GM19395 (cell line): ENCODE measurements at regions not wholly inside any gene's neighbourhood (a gene's known extent, or its start where the extent isn't known, plus 50 kb on each side); places are given as distances from the start of the nearest gene placed in this dataset.
"Not testable (repeated sequence)": the region's sequence is repeated elsewhere in the genome, so short reads cannot be mapped to it uniquely, and the experiment has no call there.

ENCODE experiments used
- ATAC-seq: cut with Tn5 transposase; IDR thresholded peaks from one replicate; pipeline ENCODE4 v1.9.1; 2021; ENCODE audit warnings: mild to moderate bottlenecking, moderate library complexity; ENCODE audit not compliant: unreplicated experiment

- ATAC-seq, result no peak
Measured at GRCh38 chr6:78639111-78640110, 227.9 kb upstream of the IRAK1BP1 start.

- not testable (repeated sequence) for ATAC-seq
Measured at GRCh38 chr6:78643976-78644375, 223.4 kb upstream of the IRAK1BP1 start.

DNA sequence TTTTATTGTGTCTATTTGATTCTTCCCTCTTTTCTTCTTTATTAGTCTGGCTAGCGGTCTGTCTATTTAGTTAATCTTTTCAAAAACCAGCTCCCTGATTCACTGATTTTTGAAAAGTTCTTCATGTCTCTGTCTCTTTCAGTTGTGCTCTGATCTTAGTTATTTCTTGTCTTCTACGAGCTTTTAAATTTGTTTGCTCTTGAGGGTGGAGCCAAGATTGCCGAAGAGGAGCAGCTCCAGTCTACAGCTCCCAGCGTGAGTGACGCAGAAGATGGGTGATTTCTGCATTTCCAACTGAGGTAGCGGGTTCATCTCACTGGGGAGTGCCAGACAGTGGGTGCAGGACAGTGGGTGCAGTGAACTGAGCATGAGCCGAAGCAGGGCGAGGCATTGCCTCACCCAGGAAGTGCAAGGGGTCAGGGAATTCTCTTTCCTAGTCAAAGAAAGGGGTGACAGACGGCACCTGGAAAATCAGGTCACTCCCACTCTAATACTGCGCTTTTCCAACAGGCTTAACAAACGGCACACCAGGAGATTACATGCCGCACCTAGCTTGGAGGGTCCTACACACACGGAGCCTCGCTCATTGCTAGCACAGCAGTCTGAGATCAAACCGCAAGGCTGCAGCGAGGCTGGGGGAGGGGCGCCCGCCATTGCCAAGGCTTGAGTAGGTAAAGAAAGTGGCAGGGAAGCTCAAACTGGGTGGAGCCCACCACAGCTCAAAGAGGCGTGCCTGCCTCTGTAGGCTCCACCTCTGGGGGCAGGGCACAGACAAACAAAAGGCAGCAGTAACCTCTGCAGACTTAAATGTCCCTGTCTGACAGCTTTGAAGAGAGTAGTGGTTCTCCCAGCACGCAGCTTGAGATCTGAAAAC, 220.6 kb upstream of the IRAK1BP1 start:
- not testable (repeated sequence) for ATAC-seq

DNA sequence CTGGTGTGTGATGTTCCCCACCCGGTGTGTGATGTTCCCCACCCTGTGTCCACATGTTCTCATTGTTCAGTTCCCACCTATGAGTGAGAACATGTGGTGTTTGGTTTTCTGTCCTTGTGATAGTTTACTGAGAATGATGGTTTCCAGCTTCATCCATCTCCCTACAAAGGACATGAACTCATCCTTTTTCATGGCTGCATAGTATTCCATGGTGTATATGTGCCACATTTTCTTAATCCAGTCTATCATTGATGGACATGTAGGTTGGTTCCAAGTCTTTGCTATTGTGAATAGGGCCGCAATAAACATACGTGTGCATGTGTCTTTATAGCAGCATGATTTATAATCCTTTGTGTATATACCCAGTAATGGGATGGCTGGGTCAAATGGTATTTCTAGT, 201.5 kb upstream of the IRAK1BP1 start:
- not testable (repeated sequence) for ATAC-seq

DNA sequence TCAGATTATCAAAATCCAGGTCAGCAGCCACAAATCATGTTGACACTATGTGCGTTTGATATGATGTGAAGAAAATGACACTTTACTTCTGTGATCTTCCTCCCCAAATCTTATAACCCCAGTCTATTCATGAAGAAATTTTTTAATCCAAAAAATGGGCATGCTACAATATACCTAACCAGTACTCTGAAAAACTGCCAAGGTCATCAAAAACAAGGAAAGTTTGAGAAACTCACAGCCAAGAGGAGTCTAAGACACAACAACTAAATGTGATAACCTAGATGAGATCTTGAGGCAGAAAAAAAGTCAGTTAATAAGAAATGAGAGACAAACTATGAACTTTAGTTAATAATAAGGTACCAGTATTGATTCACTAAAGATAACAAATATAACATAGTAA, 200.6 kb upstream of the IRAK1BP1 start:
- no peak for ATAC-seq

DNA sequence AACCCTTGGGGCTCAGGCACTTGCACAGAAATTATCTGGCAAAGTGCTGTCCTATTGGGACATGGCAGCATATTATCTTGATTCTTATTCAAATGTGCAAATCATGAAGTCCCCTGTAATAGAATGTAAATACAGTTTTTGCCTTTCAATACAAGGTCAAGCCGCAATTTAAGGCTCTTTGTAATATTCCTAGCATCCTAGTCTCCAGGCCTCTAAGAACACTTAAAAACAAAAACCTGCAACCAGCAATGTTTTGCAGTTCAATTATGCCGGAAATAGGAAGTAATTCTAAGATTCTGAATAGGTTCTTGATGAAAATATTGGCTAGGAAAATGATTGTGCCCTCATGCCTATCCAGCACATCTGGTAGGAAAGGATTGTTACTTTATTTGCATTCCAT, 197.2 kb upstream of the IRAK1BP1 start:
- no peak for ATAC-seq

DNA sequence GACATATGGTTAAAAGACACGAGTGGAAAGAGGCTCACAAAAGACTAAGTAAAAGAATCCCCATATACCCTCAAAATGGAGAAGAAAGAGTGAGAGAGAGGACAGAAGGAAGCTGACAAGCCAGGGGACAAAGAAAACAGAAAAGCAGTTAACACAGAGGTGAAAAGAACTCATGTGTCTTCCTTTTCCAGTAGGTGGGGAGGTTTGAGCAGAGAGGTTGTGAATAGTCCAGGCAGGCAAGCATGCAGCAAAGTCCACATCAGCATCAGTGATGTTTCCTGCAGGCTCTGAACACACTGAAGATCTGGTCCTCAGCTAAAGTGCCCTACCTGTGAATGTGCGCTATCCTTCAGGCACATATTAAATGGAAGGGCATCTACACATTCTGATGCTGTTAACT, 196.5 kb upstream of the IRAK1BP1 start:
- ATAC-seq, result no peak

DNA sequence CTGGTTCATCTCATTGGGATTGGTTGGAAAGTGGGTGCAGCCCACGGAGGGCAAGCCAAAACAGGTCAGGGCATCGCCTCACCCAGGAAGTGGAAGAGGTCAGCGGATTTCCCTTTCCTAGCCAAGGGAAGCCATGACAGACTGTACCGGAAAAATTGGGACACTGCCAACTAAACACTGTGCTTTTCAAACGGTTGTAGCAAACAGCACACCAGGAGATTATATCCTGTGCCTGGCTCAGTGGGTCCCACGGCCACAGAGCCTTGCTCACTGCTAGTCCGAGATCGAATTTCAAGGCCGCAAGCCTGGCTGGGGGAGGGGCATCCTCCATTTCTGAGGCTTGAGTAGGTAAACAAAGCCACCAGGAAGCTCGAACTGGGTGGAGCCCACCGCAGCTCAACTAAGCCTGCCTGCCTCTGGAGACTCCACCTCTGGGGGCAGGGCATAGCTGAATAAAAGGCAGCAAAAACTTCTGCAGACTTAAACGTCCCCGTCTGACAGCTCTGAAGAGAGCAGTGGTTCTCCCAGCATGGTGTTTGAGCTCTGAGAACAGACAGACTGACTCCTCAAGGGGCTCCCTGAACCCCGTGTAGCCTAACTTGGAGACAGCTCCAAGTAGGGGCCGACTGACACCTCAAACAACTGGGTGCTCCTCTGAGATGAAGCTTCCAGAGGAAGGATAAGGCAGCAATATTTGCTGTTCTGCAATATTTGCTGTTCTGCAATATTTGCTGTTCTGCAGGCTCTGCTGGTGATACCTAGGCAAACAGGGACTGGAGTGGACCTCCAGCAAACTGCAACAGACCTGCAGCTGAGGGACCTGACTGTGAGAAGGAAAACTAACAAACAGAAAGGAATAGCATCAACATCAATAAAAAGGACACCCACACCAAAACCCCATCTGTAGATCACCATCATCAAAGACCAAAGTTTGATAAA, 191.0 kb upstream of the IRAK1BP1 start:
- not testable (repeated sequence) for ATAC-seq

DNA sequence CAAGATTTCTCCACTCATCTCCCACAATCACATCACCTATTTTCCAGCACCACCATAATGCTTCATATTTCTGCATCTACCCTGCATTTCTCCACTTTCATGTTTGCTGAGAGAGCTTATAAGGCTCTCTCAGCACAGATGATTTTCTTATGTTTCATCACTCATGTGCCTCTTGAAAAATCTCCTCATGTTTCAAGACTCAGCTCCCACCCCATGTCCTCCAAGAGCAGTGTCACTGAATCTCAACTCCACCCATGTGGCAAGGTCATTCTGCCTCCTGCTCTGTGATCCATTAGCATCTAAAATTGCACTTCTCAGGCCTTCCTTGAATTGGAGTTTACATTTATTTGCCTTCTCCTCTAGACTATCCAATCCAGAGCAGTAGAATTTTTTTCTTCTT, 178.7 kb upstream of the IRAK1BP1 start:
- ATAC-seq, result no peak

GRCh38 chr6:78693835-78694234, 173.5 kb upstream of the IRAK1BP1 start:
- ATAC-seq, result no peak

DNA sequence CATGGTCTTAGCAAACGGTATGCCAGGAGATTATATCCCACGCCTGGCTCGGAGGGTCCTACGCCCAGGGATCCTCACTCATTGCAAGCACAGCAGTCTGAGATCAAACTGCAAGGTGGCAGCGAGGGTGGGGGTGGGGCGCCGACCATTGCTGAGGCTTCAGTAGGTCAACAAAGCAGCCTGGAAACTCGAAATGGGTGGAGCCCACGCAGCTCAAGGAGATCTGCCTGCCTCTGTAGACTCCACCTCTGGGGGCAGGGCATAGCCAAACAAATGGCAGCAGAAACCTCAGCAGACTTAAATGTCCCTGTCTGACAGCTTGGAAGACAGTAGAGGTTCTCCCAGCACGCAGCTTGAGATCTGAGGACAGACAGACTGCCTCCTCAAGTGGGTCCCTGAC, 172.7 kb upstream of the IRAK1BP1 start:
- not testable (repeated sequence) for ATAC-seq

DNA sequence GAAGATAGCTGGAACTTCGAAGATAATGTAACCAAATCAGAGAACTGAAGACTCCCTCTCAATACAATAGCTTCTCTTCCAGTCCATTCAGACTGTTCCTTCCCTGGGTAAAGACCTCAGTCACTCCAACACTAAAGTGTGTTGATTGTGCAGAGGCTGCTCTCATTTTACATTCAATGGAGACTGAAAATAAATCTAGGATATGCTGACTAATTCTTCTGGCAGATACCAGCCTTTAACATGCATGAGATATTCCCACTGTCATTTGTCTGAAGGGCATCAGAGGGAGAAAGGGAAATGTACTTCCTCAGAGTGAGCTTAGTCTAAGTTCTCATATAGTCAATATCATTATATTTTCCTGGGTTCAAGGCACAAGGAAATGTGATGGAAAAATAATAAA, 166.4 kb upstream of the IRAK1BP1 start:
- ATAC-seq, result no peak

DNA sequence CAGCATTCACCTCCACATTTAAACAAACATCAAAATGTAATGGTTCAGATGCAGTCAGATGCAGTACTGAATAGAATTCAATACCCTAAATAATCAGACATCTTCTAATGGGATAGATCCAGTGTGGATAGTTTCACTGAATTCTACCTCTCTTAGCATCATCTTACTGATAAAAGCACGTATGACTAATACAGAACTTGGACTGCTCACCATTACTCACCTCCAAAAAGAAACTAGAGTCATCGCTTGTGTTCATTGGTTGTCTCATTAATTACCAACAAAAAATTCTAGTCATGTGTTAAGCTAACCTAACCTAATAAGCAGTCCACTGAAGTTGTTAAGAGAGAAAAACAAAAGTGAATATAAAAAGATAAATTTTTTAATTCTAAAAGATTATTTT, 165.9 kb upstream of the IRAK1BP1 start:
- no peak for ATAC-seq

DNA sequence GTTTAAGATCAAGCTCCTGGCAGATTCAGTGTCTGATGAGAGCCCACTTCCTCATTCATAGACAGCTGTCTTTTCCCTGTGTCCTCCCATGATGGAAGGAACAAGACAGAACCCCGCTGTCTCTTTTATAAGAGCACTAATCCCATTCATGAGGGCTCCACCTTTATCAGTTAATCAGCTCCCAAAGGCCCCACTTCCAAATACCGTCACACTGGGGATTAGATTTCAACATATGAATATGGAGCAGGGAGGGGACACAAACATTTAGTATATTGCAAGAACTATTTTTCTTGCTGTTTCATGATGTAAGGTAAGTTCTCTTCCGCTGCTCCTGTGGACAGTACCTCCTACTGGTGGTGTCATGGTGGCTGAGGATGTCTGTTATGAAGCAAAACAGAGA, 158.3 kb upstream of the IRAK1BP1 start:
- no peak for ATAC-seq

DNA sequence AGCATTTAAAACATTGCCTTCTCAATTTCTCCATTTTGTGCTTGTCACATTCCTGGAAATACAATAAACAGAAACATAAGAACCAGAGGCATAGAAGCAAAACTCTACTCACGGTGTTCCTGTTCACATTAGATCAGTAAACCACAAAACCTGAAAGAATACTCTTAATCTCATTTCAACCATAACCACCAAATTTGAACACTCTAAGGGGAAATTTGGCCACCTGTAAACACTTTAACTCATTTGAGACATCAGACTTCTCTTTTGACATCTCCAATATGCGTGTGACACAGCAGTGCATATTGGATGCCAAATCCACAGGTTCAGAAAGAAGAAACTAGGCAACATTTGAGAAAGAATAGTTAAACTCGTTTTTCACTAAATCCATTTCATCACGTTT, 153.8 kb upstream of the IRAK1BP1 start:
- no peak for ATAC-seq

DNA sequence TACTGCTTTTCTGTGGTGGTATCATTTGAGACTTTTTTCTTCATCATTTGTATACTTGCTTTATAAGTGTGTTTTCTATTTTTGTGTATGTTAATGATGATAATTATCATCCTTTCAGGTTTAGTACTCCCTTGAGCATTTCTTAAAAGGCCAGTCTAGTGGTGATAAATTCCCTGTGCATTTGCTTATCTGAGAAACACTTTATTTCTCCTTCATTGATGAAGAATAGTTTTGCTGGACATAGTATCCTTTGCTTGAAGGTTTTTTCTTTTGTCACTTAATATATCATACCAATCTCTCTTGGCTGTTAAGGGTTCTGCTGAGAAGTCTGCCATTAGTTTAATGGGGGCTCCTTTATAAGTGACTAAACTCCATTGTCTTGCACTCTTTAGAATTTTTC, 123.2 kb upstream of the IRAK1BP1 start:
- no peak for ATAC-seq

DNA sequence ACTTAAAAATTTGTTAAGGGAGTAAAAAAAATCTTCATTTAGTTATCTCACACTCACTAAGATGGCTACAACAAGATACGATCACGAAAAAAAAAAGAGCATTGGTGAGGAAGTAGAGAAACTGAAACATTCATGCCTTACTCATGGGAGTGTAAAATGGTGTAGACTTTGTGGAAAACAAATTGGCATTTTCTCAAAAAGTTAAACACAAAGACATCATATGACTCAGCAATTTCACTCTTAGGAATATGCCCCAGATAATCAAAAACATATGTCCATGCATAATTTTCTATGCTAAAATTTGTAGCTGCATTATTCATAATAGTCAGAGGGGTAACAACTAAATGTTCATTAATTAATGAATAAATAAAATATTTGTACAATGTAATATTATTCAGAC, 120.9 kb upstream of the IRAK1BP1 start:
- no peak for ATAC-seq

GRCh38 chr6:78749326-78749725, 118.0 kb upstream of the IRAK1BP1 start:
- ATAC-seq, result no peak

- not testable (repeated sequence) for ATAC-seq
Measured at GRCh38 chr6:78758297-78758798, 109.0 kb upstream of the IRAK1BP1 start.

DNA sequence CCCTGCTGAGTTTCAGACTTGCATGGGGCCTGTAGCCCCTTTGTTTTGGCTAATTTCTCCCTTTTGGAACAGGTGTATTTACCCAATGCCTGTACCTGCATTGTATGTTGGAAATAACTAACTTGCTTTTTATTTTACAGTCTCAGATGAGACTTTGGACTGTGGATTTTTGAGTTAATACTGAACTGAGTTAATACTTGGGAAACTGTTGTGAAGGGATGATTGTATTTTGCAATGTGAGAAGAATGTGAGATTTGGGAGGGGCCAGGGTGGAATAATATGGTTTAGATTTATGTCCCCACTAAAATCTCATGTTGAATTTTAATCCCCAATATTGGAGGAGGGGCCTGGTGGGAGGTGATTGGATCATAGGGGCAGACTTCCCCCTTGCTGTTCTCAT, 99.1 kb upstream of the IRAK1BP1 start:
- ATAC-seq, result no peak
